T-cell (primary cell): ENCODE measurements at regions not wholly inside any gene's neighbourhood (a gene's known extent, or its start where the extent isn't known, plus 50 kb on each side); places are given as distances from the start of the nearest gene placed in this dataset.

Experiments
- ATAC-seq, 4 experiments: fragments of 200-7000 bp in 3 of 4; fragments of 150-1000 bp in 1 of 4; cut with Tn5 transposase; replicated peaks in 1 of 4; 1 replicate in 3 of 4; 2 replicates in 1 of 4; pipeline ENCODE4 v1.10.0; 2021; ENCODE audit warnings: moderate library complexity in 3 of 4, mild to moderate bottlenecking in 2 of 4, moderate number of reproducible peaks in 1 of 4
- CTCF ChIA-PET, 2 donors: fragments of 300-600 bp; sonication (Branson Sonifier 250); formaldehyde crosslinking; loops; one replicate each; lab custom pipeline; 2022; ENCODE audit warnings: antibody characterized with exemption in 2 of 2; lab: Charles Lee
- POLR2A ChIA-PET, 2 donors: fragments of 300-600 bp; sonication (Branson Sonifier 250); formaldehyde crosslinking; loops; one replicate each; lab custom pipeline; 2022; ENCODE audit warnings: antibody characterized with exemption in 2 of 2; lab: Charles Lee
- DNase-seq, 35 experiments: peaks; one replicate each; pipeline versions ENCODE4 v3.0.0 to v3.0.0-alpha.2; 2013 to 2023
- H3K27ac ChIP-seq: one replicate; pipeline ENCODE4 v1.5.1; 2013; ENCODE audit warnings: low read length
- H3K27me3 ChIP-seq, 2 experiments: replicated peaks in 1 of 2; 1 replicate in 1 of 2; 2 replicates in 1 of 2; pipeline versions ENCODE4 v1.6.1 to v1.7.0; 2013; ENCODE audit warnings: low read length in 1 of 2, mixed read lengths in 1 of 2; ENCODE audit not compliant: control insufficient read depth in 2 of 2, insufficient read depth in 2 of 2; ENCODE audit errors: extremely low read depth in 1 of 2
- H3K36me3 ChIP-seq, 2 donors: 1 replicate in 1 of 2; 2 replicates in 1 of 2; pipeline versions ENCODE4 v1.6.1 to v1.7.0; 2013; ENCODE audit warnings: low read length in 1 of 2; ENCODE audit not compliant: control insufficient read depth in 2 of 2, insufficient read depth in 1 of 2; ENCODE audit errors: extremely low read depth in 1 of 2
- H3K4me1 ChIP-seq, 2 experiments: 1 replicate in 1 of 2; 2 replicates in 1 of 2; pipeline versions ENCODE4 v1.6.1 to v1.7.0; 2013; ENCODE audit warnings: low read length in 2 of 2, mixed read lengths in 1 of 2; ENCODE audit not compliant: insufficient read depth in 2 of 2, control insufficient read depth in 1 of 2; ENCODE audit errors: extremely low read depth in 1 of 2
- H3K4me3 ChIP-seq, 2 donors: 1 replicate in 1 of 2; 2 replicates in 1 of 2; pipeline versions ENCODE4 v1.5.1 to v1.7.0; 2013; ENCODE audit warnings: mild to moderate bottlenecking in 2 of 2, low read length in 1 of 2, moderate library complexity in 1 of 2; ENCODE audit not compliant: control insufficient read depth in 1 of 2; ENCODE audit errors: extremely low read depth in 1 of 2
- H3K9me3 ChIP-seq: 2 replicates; pipeline ENCODE4 v1.7.0; 2013
- H3K27ac Mint-ChIP-seq, 2 donors: one replicate each; pipeline ENCODE4 v1.8.0; 2020 to 2021; ENCODE audit warnings: mild to moderate bottlenecking in 2 of 2, mixed read lengths in 2 of 2
- H3K27me3 Mint-ChIP-seq, 2 donors: one replicate each; pipeline ENCODE4 v1.8.0; 2021 to 2022; ENCODE audit warnings: mixed read lengths in 2 of 2
- H3K36me3 Mint-ChIP-seq: one replicate; pipeline ENCODE4 v1.8.0; 2021; ENCODE audit warnings: mixed read lengths
- H3K4me1 Mint-ChIP-seq, 3 donors: one replicate each; pipeline ENCODE4 v1.8.0; 2020 to 2022; ENCODE audit warnings: mixed read lengths in 3 of 3, mild to moderate bottlenecking in 1 of 3
- H3K4me3 Mint-ChIP-seq, 3 donors: one replicate each; pipeline ENCODE4 v1.8.0; 2020 to 2022; ENCODE audit warnings: mild to moderate bottlenecking in 3 of 3, mixed read lengths in 3 of 3, moderate library complexity in 3 of 3
- H3K9me3 Mint-ChIP-seq, 3 donors: one replicate each; pipeline ENCODE4 v1.8.0; 2020 to 2022; ENCODE audit warnings: mixed read lengths in 3 of 3
- WGBS: methylation state at CpG from one replicate; pipeline ENCODE4 v1.1.5; 2013; ENCODE audit warnings: missing lambda C conversion rate; ENCODE audit not compliant: insufficient coverage; 5-methylcytosine and 5-hydroxymethylcytosine counted together

DNA sequence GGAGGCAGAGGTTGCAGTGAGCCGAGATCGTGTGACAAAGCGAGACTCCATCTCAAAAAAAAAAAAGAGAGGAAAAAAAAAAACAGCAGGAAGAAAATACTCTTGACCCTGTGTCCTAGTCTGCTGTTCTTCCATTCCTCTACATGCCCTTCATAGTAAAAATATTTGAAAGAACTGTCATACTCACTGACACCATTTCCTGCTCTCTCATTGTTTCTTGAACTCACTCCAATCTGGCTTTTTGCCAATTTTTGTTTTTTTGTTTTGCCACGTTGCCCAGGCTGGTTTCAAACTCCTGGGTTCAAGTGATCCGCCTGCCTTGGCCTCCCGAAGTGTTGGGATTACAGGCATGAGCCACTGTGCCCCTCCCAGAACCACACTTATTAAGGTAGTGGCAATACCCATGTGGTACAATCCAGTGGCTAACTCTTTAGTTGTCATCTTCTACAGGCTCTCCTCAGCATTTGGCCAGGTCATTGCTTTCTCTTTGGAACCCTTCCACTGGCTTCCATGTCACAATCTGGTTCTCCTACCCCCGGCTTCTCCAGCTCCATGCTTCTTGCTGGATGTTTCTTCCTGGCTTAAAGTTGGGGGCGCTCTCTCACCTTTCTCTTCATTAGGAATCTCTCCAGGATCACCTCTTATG is 238.2 kb upstream of the C2CD4B start:
- H3K4me1 ChIP-seq = no peaks in the 10 kb centered on the region
- ATAC-seq (no peak), DNase-seq (no peak)
- H3K27me3 ChIP-seq = peaks cover 0 to 7% of the 10 kb centered on the region in 2 experiments
- H3K4me3 ChIP-seq = no peak overlapping the region
- H3K4me3 Mint-ChIP-seq = no peak overlapping the region
- 70% methylated on average over 5 of the region's 8 CpGs for WGBS
- H3K9me3 ChIP-seq = no peaks in the 10 kb centered on the region
- H3K27me3 Mint-ChIP-seq = peaks cover 31 to 53% of the 10 kb centered on the region in 2 donors
- peaks cover 0 to 14% (median 13%) of the 10 kb centered on the region in 3 donors for H3K9me3 Mint-ChIP-seq
- no peak overlapping the region for H3K27ac ChIP-seq
- H3K36me3 Mint-ChIP-seq = no peaks in the 10 kb centered on the region
- POLR2A ChIA-PET = no interaction called here
- no peaks in the 10 kb centered on the region for H3K36me3 ChIP-seq
- no peaks in the 10 kb centered on the region for H3K4me1 Mint-ChIP-seq
- CTCF ChIA-PET = no interaction called here
- H3K27ac Mint-ChIP-seq = peak overlapping the region in 1 of 2 donors; percentile 50

DNA sequence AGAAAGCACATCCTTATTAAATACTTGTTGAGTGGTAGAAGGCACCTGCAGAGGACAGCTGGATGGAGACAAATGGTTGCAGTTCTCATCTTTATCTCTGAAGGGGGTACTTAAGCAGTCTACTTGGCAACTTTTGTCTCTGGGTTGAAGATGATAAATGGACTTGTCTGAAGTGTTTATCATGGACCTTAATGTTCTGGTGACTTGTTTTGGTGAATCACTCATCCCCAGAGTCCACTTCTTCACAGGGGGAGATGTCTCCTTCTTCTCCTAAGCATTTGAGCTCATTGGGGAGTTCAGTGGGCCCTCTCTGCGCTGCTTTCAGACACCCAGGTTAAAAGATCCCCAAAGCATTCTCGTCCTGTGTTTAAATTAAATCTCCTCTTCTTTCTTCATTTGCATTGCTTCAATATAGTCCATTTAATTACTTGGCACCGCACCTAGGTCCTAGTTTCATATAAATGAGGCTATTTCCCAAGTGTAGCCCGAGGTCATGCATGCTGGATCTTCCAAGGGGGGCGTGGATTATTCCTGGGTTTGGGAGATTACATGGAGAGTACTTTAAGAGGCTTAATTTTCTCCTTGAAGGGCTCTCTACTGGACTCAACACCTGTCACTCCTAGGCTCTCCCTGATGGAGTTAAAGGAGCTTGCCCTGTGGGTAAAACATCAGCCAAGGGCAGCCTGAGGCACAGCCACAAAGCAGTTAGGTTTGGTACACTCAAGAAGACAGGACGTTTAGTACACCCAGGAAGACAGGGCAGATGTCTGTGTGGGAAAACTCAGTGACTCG is 239.3 kb upstream of the C2CD4B start:
- H3K27ac Mint-ChIP-seq = no peak overlapping the region
- no peaks in the 10 kb centered on the region for H3K4me1 Mint-ChIP-seq
- Histone ChIP-seq H3K27me3 (peaks cover 0 to 4% of the 10 kb centered on the region in 2 experiments), H3K4me1 (no peaks in the 10 kb centered on the region), H3K27ac (no peak overlapping the region), H3K9me3 (no peaks in the 10 kb centered on the region), H3K36me3 (no peaks in the 10 kb centered on the region), H3K4me3 (no peak overlapping the region)
- WGBS = 46% methylated on average over 3 of the region's 7 CpGs
- H3K27me3 Mint-ChIP-seq = peaks cover 28 to 49% of the 10 kb centered on the region in 2 donors
- H3K36me3 Mint-ChIP-seq = no peaks in the 10 kb centered on the region
- ChIA-PET POLR2A (no interaction called here), CTCF (no interaction called here)
- DNase-seq (no peak), ATAC-seq (no peak)
- peaks cover 0 to 10% (median 9%) of the 10 kb centered on the region in 3 donors for H3K9me3 Mint-ChIP-seq
- no peak overlapping the region for H3K4me3 Mint-ChIP-seq

DNA sequence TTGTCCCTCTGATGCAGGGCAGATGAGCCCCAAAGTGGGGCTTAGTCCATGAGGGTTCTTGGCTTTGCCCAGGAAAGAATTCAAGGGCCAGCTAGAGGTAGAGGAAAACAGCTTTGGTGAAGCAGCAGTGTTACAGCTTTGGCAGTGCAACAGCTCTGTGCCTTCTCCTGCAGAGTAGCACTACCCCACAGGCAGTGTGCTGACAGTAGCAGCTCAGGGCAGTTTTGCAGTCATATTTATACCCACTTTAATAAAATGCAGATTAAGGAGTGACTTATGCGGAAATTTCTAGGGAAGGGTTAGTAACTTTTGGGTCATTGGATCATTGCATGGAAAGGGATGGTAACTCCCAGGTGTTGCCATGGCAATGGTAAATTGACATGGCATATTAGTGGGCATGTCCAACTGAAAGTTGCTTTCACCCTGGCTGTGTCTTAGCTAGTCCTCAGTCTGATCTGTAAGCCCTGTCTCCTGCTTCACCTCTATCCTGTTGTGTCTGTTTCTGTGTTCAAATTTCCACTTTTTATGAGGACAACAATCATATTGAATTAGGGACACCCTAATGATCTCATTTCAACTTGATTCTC is 241.3 kb upstream of the C2CD4B start:
- CTCF ChIA-PET = no interaction called here
- 83% methylated on average over 1 of the region's 1 CpG for WGBS
- Histone ChIP-seq H3K27ac (no peak overlapping the region), H3K4me1 (no peaks in the 10 kb centered on the region), H3K36me3 (no peaks in the 10 kb centered on the region), H3K27me3 (peaks cover 0 to 3% of the 10 kb centered on the region in 2 experiments), H3K4me3 (no peak overlapping the region), H3K9me3 (no peaks in the 10 kb centered on the region)
- Mint-ChIP-seq H3K36me3 (no peaks in the 10 kb centered on the region), H3K9me3 (no peaks in the 10 kb centered on the region), H3K4me3 (no peak overlapping the region), H3K27ac (no peak overlapping the region), H3K4me1 (no peaks in the 10 kb centered on the region), H3K27me3 (peaks cover 39 to 43% of the 10 kb centered on the region in 2 donors)
- ATAC-seq (no peak), DNase-seq (no peak)
- POLR2A ChIA-PET = no interaction called here

DNA sequence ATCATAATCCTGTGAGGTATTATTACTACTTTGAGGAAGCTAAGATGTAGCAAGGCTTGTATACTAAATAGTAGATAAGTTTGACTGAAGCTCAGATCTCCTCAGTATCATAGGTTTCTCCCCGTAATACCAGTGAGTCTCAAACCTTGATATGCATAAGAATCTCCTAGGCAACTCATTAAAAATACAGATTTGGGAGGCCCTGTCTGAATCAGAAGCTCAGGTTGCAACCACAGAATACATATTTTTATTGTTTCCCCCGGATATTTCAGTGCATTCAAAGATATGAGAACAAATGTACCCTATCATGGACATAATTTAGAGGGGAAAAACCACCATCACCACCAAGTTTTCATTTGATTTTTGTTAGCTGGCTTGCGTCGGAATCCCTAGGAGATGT is 242.1 kb upstream of the C2CD4B start:
- Mint-ChIP-seq H3K9me3 (no peaks in the 10 kb centered on the region), H3K27ac (no peak overlapping the region), H3K27me3 (peaks cover 38 to 43% of the 10 kb centered on the region in 2 donors), H3K4me1 (no peaks in the 10 kb centered on the region), H3K4me3 (no peak overlapping the region), H3K36me3 (no peaks in the 10 kb centered on the region)
- DNase-seq (no peak), ATAC-seq (no peak)
- POLR2A ChIA-PET = no interaction called here
- H3K4me1 ChIP-seq = no peaks in the 10 kb centered on the region
- no CpG with 5 or more reads among the region's 4 CpGs for WGBS
- H3K4me3 ChIP-seq = no peak overlapping the region
- H3K36me3 ChIP-seq = no peaks in the 10 kb centered on the region
- H3K27ac ChIP-seq = no peak overlapping the region
- H3K9me3 ChIP-seq = no peaks in the 10 kb centered on the region
- peaks cover 0 to 3% of the 10 kb centered on the region in 2 experiments for H3K27me3 ChIP-seq
- CTCF ChIA-PET = no interaction called here

DNA sequence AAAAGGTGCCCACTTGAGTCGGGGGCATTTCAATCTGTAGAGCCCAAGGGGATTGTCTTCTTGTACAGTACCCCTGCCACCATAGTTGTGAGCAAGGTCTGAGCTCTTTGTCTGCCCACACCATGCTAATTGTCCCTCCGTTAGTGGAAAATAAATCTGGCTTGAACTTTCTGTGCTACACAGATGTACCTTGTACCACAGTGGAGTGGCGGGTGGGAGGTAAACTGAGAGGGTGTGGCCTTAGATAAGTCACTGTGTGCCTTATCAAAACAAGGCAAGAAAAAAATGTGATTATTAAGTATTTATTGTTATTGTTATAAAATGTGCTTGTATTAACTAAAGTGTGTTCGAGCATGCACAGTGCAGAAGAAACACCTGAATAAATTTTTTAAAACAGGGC is 242.9 kb upstream of the C2CD4B start:
- H3K36me3 Mint-ChIP-seq = no peaks in the 10 kb centered on the region
- POLR2A ChIA-PET = no interaction called here
- Histone ChIP-seq H3K36me3 (no peaks in the 10 kb centered on the region), H3K4me1 (no peaks in the 10 kb centered on the region), H3K27ac (no peak overlapping the region), H3K27me3 (peaks cover 0 to 3% of the 10 kb centered on the region in 2 experiments), H3K9me3 (no peaks in the 10 kb centered on the region), H3K4me3 (no peak overlapping the region)
- H3K27me3 Mint-ChIP-seq = peaks cover 38 to 41% of the 10 kb centered on the region in 2 donors
- 77% methylated on average over 2 of the region's 4 CpGs for WGBS
- CTCF ChIA-PET = no interaction called here
- no peak overlapping the region for H3K27ac Mint-ChIP-seq
- no peak overlapping the region for H3K4me3 Mint-ChIP-seq
- DNase-seq (no peak), ATAC-seq (no peak)
- no peaks in the 10 kb centered on the region for H3K4me1 Mint-ChIP-seq
- H3K9me3 Mint-ChIP-seq = no peaks in the 10 kb centered on the region

DNA sequence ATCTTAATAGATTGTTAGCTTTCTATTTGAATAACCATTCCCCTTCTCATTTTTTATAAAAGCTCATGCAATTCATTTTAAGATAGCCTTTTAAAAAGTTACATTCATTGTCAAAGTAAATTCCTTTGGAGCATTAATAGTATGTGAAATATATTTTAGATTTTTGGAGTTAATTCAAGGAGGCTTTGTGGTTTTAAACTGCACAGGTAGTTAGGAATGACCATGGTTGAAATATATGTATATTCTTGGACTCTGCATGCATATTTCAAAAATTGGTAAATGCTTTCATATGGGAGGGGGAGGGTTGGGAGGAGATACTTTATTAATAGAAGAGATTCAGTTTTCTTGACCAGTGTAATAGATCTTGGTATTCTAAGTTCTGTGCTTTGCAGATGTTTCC is 244.4 kb upstream of the C2CD4B start:
- ChIA-PET CTCF (no interaction called here), POLR2A (no interaction called here)
- H3K4me3 Mint-ChIP-seq = no peak overlapping the region
- ATAC-seq = no peak
- peaks cover 27 to 30% of the 10 kb centered on the region in 2 donors for H3K27me3 Mint-ChIP-seq
- no peak for DNase-seq
- Histone ChIP-seq H3K4me3 (no peak overlapping the region), H3K27ac (no peak overlapping the region), H3K36me3 (no peaks in the 10 kb centered on the region), H3K9me3 (no peaks in the 10 kb centered on the region), H3K4me1 (no peaks in the 10 kb centered on the region), H3K27me3 (peaks cover 0 to 3% of the 10 kb centered on the region in 2 experiments)
- no peaks in the 10 kb centered on the region for H3K9me3 Mint-ChIP-seq
- no peaks in the 10 kb centered on the region for H3K4me1 Mint-ChIP-seq
- H3K27ac Mint-ChIP-seq = no peak overlapping the region
- H3K36me3 Mint-ChIP-seq = no peaks in the 10 kb centered on the region
